GM23338 (cell line): ENCODE measurements at regions not wholly inside any gene's neighbourhood (a gene's known extent, or its start where the extent isn't known, plus 50 kb on each side); places are given as distances from the start of the nearest gene placed in this dataset.

ENCODE experiments used
- ATAC-seq: fragments of 200-7000 bp; cut with Tn5 transposase; 3 replicates; pipeline ENCODE4 v1.9.1; 2020
- DNase-seq: peaks from one replicate; pipeline ENCODE4 v3.0.0-alpha.2; 2015; ENCODE audit warnings: low spot score
- H2AFZ ChIP-seq: fragments of 200-600 bp; sonication (generic); 2 replicates; pipeline ENCODE4 v1.8.0; 2016; ENCODE audit warnings: antibody characterized with exemption, mild to moderate bottlenecking, moderate library complexity
- H3F3A ChIP-seq: fragments of 200-600 bp; sonication (generic); replicated peaks from 2 replicates; pipeline ENCODE4 v1.8.0; 2017; ENCODE audit warnings: antibody characterized with exemption, mixed run types, low read depth
- H3K27ac ChIP-seq: fragments of 200-600 bp; sonication (generic); 2 replicates; pipeline ENCODE4 v1.6.1; 2016; ENCODE audit warnings: low read depth
- H3K27me3 ChIP-seq: fragments of 200-600 bp; sonication (generic); 2 replicates; pipeline ENCODE4 v1.8.0; 2016; ENCODE audit warnings: mild to moderate bottlenecking, mixed run types, moderate library complexity; ENCODE audit not compliant: insufficient read depth
- H3K36me3 ChIP-seq: fragments of 200-600 bp; sonication (generic); 2 replicates; pipeline ENCODE4 v1.8.0; 2016; ENCODE audit warnings: mild to moderate bottlenecking; ENCODE audit not compliant: insufficient read depth
- H3K4me1 ChIP-seq: fragments of 200-600 bp; sonication (generic); 2 replicates; pipeline ENCODE4 v1.8.0; 2016; ENCODE audit warnings: mild to moderate bottlenecking, moderate library complexity; ENCODE audit not compliant: insufficient read depth
- H3K4me2 ChIP-seq: fragments of 200-600 bp; sonication (generic); 2 replicates; pipeline ENCODE4 v1.7.1; 2017; ENCODE audit warnings: mixed run types
- H3K4me3 ChIP-seq: fragments of 200-600 bp; sonication (generic); 2 replicates; pipeline ENCODE4 v1.6.1; 2016; ENCODE audit warnings: mixed run types
- H3K79me2 ChIP-seq: fragments of 200-600 bp; sonication (generic); replicated peaks from 2 replicates; pipeline ENCODE4 v1.8.0; 2017; ENCODE audit warnings: mild to moderate bottlenecking; ENCODE audit not compliant: insufficient read depth
- H3K9me2 ChIP-seq: fragments of 200-600 bp; sonication (generic); 2 replicates; pipeline ENCODE4 v1.8.0; 2017; ENCODE audit not compliant: insufficient read depth
- H4K20me1 ChIP-seq: fragments of 200-600 bp; sonication (generic); replicated peaks from 2 replicates; pipeline ENCODE4 v1.8.0; 2017; ENCODE audit warnings: mild to moderate bottlenecking; ENCODE audit not compliant: insufficient read depth
- H3K27ac Mint-ChIP-seq: 2 replicates; pipeline ENCODE4 v1.8.0; 2020; ENCODE audit warnings: inconsistent platforms, mild to moderate bottlenecking, moderate library complexity, mixed read lengths
- H3K27me3 Mint-ChIP-seq: 3 replicates; pipeline ENCODE4 v1.8.0; 2022; ENCODE audit warnings: low read depth, mild to moderate bottlenecking, moderate library complexity, mixed read lengths, inconsistent platforms; ENCODE audit not compliant: insufficient read depth, poor library complexity
- H3K36me3 Mint-ChIP-seq: 3 replicates; pipeline ENCODE4 v1.8.0; 2021; ENCODE audit warnings: low read depth, mild to moderate bottlenecking, inconsistent platforms, moderate library complexity, mixed read lengths
- H3K4me1 Mint-ChIP-seq: 3 replicates; pipeline ENCODE4 v1.8.0; 2020; ENCODE audit warnings: mild to moderate bottlenecking, inconsistent platforms, mixed read lengths
- H3K4me3 Mint-ChIP-seq: 3 replicates; pipeline ENCODE4 v1.8.0; 2021; ENCODE audit warnings: moderate library complexity, mild to moderate bottlenecking, inconsistent platforms, mixed read lengths
- H3K9me3 Mint-ChIP-seq: 3 replicates; pipeline ENCODE4 v1.8.0; 2020; ENCODE audit warnings: moderate library complexity, mild to moderate bottlenecking, inconsistent platforms, mixed read lengths
- CREB1 ChIP-seq: fragments of 250-450 bp; sonication (Bioruptor Pico); IDR thresholded peaks from 2 replicates; pipeline ENCODE4 v1.5.0; 2020; ENCODE audit warnings: low read depth, mild to moderate bottlenecking, moderate library complexity
- JUNB ChIP-seq: IDR thresholded peaks from one replicate; pipeline ENCODE4 v1.6.1; 2016; ENCODE audit warnings: antibody characterized with exemption; ENCODE audit not compliant: unreplicated experiment
- POLR2AphosphoS5 ChIP-seq: IDR thresholded peaks from 2 replicates; pipeline ENCODE4 v1.6.1; 2016; ENCODE audit warnings: antibody characterized with exemption, low read depth
- TF ChIP-seq, protein P1 (sequence below): fragments of 250-450 bp; sonication (Bioruptor Pico); IDR thresholded peaks from 2 replicates; pipeline ENCODE4 v1.5.0; 2020; ENCODE audit warnings: mild to moderate bottlenecking, moderate library complexity
- TF ChIP-seq, protein P2 (sequence below), 2 experiments: fragments of 200-600 bp in 1 of 2; sonication (generic) in 1 of 2; conservative IDR thresholded peaks; 2 replicates each; pipeline versions ENCODE4 v1.5.1 to v1.6.1; 2016 to 2017; ENCODE audit warnings: antibody characterized with exemption in 2 of 2, low read depth in 2 of 2, mild to moderate bottlenecking in 2 of 2, moderate library complexity in 1 of 2
- TF ChIP-seq, protein P3 (sequence below): IDR thresholded peaks from 2 replicates; pipeline ENCODE4 v1.6.1; 2016; ENCODE audit warnings: antibody characterized with exemption
- TF ChIP-seq, protein P4 (sequence below): IDR thresholded peaks from one replicate; pipeline ENCODE4 v1.6.1; 2018; ENCODE audit warnings: antibody characterized with exemption; ENCODE audit not compliant: unreplicated experiment

DNA sequence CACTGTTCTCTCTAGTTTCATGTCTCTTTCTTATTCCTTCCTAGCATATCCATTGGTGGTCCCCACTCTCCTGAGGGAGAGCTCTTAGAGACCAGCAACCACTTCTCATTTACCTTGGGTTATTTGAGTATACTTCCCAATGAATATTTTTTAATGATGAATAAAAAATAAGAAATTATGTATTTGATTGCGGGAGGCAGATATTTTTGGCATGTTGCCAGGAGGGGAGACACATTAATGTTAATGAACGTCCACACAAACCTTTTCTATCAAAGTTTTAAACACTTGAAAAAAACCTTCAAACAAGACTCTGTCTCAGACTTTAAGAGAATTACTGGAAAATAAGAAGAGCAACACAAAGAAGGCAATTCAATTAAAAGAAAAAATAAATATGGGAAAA, 260.6 kb upstream of the MAGI2 start (continued):
- TF ChIP-seq, protein P1, sequence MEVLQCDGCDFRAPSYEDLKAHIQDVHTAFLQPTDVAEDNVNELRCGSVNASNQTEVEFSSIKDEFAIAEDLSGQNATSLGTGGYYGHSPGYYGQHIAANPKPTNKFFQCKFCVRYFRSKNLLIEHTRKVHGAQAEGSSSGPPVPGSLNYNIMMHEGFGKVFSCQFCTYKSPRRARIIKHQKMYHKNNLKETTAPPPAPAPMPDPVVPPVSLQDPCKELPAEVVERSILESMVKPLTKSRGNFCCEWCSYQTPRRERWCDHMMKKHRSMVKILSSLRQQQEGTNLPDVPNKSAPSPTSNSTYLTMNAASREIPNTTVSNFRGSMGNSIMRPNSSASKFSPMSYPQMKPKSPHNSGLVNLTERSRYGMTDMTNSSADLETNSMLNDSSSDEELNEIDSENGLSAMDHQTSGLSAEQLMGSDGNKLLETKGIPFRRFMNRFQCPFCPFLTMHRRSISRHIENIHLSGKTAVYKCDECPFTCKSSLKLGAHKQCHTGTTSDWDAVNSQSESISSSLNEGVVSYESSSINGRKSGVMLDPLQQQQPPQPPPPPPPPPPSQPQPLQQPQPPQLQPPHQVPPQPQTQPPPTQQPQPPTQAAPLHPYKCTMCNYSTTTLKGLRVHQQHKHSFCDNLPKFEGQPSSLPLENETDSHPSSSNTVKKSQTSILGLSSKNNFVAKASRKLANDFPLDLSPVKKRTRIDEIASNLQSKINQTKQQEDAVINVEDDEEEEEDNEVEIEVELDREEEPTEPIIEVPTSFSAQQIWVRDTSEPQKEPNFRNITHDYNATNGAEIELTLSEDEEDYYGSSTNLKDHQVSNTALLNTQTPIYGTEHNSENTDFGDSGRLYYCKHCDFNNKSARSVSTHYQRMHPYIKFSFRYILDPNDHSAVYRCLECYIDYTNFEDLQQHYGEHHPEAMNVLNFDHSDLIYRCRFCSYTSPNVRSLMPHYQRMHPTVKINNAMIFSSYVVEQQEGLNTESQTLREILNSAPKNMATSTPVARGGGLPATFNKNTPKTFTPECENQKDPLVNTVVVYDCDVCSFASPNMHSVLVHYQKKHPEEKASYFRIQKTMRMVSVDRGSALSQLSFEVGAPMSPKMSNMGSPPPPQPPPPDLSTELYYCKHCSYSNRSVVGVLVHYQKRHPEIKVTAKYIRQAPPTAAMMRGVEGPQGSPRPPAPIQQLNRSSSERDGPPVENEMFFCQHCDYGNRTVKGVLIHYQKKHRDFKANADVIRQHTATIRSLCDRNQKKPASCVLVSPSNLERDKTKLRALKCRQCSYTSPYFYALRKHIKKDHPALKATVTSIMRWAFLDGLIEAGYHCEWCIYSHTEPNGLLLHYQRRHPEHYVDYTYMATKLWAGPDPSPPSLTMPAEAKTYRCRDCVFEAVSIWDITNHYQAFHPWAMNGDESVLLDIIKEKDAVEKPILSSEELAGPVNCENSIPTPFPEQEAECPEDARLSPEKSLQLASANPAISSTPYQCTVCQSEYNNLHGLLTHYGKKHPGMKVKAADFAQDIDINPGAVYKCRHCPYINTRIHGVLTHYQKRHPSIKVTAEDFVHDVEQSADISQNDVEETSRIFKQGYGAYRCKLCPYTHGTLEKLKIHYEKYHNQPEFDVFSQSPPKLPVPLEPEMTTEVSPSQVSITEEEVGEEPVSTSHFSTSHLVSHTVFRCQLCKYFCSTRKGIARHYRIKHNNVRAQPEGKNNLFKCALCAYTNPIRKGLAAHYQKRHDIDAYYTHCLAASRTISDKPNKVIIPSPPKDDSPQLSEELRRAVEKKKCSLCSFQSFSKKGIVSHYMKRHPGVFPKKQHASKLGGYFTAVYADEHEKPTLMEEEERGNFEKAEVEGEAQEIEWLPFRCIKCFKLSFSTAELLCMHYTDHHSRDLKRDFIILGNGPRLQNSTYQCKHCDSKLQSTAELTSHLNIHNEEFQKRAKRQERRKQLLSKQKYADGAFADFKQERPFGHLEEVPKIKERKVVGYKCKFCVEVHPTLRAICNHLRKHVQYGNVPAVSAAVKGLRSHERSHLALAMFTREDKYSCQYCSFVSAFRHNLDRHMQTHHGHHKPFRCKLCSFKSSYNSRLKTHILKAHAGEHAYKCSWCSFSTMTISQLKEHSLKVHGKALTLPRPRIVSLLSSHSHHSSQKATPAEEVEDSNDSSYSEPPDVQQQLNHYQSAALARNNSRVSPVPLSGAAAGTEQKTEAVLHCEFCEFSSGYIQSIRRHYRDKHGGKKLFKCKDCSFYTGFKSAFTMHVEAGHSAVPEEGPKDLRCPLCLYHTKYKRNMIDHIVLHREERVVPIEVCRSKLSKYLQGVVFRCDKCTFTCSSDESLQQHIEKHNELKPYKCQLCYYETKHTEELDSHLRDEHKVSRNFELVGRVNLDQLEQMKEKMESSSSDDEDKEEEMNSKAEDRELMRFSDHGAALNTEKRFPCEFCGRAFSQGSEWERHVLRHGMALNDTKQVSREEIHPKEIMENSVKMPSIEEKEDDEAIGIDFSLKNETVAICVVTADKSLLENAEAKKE = no peak
- no peak for TF ChIP-seq CREB1 (CRISPR knock-in tag)

DNA sequence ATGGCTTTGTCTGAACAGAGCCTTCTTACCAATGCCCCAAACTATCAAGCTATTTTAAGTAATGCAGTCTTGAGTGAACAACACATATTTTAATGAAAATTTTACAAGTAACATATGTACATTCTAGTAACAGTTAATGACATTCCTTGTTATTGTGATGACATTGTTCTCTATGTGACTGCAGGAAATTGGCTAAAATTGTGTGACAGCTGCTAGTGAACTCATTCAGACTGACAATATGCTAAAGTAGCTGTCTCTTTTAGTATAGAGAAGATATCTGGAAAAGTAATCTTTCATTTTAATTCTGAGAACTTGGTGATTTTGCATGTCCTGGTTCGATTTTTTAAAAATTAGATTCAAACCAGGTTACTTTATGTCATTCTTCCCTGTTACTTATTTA, 259.8 kb upstream of the MAGI2 start:
- no peak overlapping the region for H3K27ac ChIP-seq
- Mint-ChIP-seq H3K27ac (no peak overlapping the region), H3K27me3 (no peaks in the 10 kb centered on the region)
- TF ChIP-seq POLR2AphosphoS5 = no peak
- no peak for TF ChIP-seq CREB1 (CRISPR knock-in tag)
- TF ChIP-seq, protein P2, sequence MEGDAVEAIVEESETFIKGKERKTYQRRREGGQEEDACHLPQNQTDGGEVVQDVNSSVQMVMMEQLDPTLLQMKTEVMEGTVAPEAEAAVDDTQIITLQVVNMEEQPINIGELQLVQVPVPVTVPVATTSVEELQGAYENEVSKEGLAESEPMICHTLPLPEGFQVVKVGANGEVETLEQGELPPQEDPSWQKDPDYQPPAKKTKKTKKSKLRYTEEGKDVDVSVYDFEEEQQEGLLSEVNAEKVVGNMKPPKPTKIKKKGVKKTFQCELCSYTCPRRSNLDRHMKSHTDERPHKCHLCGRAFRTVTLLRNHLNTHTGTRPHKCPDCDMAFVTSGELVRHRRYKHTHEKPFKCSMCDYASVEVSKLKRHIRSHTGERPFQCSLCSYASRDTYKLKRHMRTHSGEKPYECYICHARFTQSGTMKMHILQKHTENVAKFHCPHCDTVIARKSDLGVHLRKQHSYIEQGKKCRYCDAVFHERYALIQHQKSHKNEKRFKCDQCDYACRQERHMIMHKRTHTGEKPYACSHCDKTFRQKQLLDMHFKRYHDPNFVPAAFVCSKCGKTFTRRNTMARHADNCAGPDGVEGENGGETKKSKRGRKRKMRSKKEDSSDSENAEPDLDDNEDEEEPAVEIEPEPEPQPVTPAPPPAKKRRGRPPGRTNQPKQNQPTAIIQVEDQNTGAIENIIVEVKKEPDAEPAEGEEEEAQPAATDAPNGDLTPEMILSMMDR (conservative IDR thresholded peaks at IDR 0.05; ENCODE audit: low read depth in 2 of 2) = no peak
- TF ChIP-seq, protein P3, sequence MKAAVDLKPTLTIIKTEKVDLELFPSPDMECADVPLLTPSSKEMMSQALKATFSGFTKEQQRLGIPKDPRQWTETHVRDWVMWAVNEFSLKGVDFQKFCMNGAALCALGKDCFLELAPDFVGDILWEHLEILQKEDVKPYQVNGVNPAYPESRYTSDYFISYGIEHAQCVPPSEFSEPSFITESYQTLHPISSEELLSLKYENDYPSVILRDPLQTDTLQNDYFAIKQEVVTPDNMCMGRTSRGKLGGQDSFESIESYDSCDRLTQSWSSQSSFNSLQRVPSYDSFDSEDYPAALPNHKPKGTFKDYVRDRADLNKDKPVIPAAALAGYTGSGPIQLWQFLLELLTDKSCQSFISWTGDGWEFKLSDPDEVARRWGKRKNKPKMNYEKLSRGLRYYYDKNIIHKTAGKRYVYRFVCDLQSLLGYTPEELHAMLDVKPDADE = no peak
- no peak for TF ChIP-seq JUNB
- TF ChIP-seq, protein P4, sequence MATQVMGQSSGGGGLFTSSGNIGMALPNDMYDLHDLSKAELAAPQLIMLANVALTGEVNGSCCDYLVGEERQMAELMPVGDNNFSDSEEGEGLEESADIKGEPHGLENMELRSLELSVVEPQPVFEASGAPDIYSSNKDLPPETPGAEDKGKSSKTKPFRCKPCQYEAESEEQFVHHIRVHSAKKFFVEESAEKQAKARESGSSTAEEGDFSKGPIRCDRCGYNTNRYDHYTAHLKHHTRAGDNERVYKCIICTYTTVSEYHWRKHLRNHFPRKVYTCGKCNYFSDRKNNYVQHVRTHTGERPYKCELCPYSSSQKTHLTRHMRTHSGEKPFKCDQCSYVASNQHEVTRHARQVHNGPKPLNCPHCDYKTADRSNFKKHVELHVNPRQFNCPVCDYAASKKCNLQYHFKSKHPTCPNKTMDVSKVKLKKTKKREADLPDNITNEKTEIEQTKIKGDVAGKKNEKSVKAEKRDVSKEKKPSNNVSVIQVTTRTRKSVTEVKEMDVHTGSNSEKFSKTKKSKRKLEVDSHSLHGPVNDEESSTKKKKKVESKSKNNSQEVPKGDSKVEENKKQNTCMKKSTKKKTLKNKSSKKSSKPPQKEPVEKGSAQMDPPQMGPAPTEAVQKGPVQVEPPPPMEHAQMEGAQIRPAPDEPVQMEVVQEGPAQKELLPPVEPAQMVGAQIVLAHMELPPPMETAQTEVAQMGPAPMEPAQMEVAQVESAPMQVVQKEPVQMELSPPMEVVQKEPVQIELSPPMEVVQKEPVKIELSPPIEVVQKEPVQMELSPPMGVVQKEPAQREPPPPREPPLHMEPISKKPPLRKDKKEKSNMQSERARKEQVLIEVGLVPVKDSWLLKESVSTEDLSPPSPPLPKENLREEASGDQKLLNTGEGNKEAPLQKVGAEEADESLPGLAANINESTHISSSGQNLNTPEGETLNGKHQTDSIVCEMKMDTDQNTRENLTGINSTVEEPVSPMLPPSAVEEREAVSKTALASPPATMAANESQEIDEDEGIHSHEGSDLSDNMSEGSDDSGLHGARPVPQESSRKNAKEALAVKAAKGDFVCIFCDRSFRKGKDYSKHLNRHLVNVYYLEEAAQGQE = no peak

More for the DNA sequence above, 259.8 kb upstream of the MAGI2 start:
- DNase-seq (no peak), ATAC-seq (no peak)
- no peaks in the 10 kb centered on the region for H3K4me1 Mint-ChIP-seq
- H3K4me2 ChIP-seq = no peak overlapping the region
- no peaks in the 10 kb centered on the region for H3K9me2 ChIP-seq
- H2AFZ ChIP-seq = no peak overlapping the region
- H4K20me1 ChIP-seq = no peaks in the 10 kb centered on the region
- no peaks in the 10 kb centered on the region for H3K9me3 Mint-ChIP-seq
- no peak overlapping the region for H3K4me3 ChIP-seq
- no peaks in the 10 kb centered on the region for H3K79me2 ChIP-seq
- no peak overlapping the region for H3K4me3 Mint-ChIP-seq
- H3K27me3 ChIP-seq = no peaks in the 10 kb centered on the region
- H3K4me1 ChIP-seq = no peaks in the 10 kb centered on the region
- H3K36me3 ChIP-seq = no peaks in the 10 kb centered on the region
- no peaks in the 10 kb centered on the region for H3K36me3 Mint-ChIP-seq
- no peaks in the 10 kb centered on the region for H3F3A ChIP-seq
